PC-3 (cell line): ENCODE measurements at regions not wholly inside any gene's neighbourhood (a gene's known extent, or its start where the extent isn't known, plus 50 kb on each side); places are given as distances from the start of the nearest gene placed in this dataset.

ENCODE experiments used
- EZH2 ChIP-seq: fragments of 300-600 bp; sonication (generic); IDR thresholded peaks from one replicate; pipeline ENCODE4 v1.6.1; 2017; ENCODE audit warnings: antibody characterized with exemption, mild to moderate bottlenecking, low read length; ENCODE audit not compliant: unreplicated experiment
- EZH2phosphoT487 ChIP-seq: fragments of 300-600 bp; sonication (generic); IDR thresholded peaks from 2 replicates; pipeline ENCODE4 v1.6.1; 2018; ENCODE audit warnings: mild to moderate bottlenecking, antibody characterized with exemption, low read length, borderline replicate concordance
- TF ChIP-seq, protein P1 (sequence below): fragments of 300-600 bp; sonication (generic); conservative IDR thresholded peaks from 2 replicates; pipeline ENCODE4 v1.5.1; 2017; ENCODE audit warnings: antibody characterized with exemption, low read depth, mild to moderate bottlenecking, low read length

DNA sequence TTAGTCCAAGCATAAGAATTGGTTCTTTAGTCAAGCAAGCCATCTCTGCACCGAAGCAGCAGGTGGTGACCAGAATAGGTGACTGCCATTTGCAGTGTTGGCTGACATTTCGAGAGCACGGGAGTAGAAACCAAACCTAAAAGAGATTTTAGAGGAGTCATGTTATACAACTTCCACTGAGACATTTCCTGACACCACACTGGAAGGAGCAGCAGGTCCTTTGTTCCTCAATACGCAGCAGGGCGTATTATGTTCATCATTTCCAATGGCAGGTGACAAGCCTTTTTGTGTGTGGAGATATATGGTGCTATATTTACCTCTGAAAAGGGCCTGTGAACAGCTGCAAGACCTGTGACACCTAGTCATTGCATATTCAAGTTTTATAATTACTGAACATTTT, 418.8 kb upstream of the NETO1 start:
- TF ChIP-seq, protein P1, sequence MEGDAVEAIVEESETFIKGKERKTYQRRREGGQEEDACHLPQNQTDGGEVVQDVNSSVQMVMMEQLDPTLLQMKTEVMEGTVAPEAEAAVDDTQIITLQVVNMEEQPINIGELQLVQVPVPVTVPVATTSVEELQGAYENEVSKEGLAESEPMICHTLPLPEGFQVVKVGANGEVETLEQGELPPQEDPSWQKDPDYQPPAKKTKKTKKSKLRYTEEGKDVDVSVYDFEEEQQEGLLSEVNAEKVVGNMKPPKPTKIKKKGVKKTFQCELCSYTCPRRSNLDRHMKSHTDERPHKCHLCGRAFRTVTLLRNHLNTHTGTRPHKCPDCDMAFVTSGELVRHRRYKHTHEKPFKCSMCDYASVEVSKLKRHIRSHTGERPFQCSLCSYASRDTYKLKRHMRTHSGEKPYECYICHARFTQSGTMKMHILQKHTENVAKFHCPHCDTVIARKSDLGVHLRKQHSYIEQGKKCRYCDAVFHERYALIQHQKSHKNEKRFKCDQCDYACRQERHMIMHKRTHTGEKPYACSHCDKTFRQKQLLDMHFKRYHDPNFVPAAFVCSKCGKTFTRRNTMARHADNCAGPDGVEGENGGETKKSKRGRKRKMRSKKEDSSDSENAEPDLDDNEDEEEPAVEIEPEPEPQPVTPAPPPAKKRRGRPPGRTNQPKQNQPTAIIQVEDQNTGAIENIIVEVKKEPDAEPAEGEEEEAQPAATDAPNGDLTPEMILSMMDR: no peak
- TF ChIP-seq EZH2 (no peak), EZH2phosphoT487 (no peak)
